ENCODE measurements at regions not wholly inside any gene's neighbourhood (a gene's known extent, or its start where the extent isn't known, plus 50 kb on each side); places are given as distances from the start of the nearest gene placed in this dataset.
A peak's percentile ranks its signal among the peaks of the same experiment; 100 is the strongest.

GRCh38 chrX:42515939-42516338 is 262.0 kb downstream of the PPP1R2C start:
- ChIA-PET POLR2A (no interaction called here), CTCF (interaction anchor here (0.6 kb wide), 1 partner anchor 1389 kb away, joined by 3 read pairs; no protein-coding TSS in a partner anchor)
- DNase-seq (ENCODE audit: extremely low spot score), result no peak
- no peak for TF ChIP-seq SP1 (IDR thresholded peaks at IDR 0.05)
- no peak for TF ChIP-seq CTBP1 (IDR thresholded peaks at IDR 0.05; ENCODE audit: borderline replicate concordance)
- TF ChIP-seq FOXK2 (IDR thresholded peaks at IDR 0.05), result no peak
- no peak for TF ChIP-seq ZNF384 (IDR thresholded peaks at IDR 0.05)
- TF ChIP-seq FOXA1 (IDR thresholded peaks at IDR 0.05), result no peak
- TF ChIP-seq SUZ12 (IDR thresholded peaks at IDR 0.05), result no peak
- no peak for TF ChIP-seq NFRKB (IDR thresholded peaks at IDR 0.05)

GRCh38 chrX:42505016-42505415 is 272.9 kb downstream of the PPP1R2C start:
- CTCF ChIA-PET, result no interaction called here

GRCh38 chrX:42499620-42500019 is 278.3 kb downstream of the PPP1R2C start:
- TF ChIP-seq TARDBP (IDR thresholded peaks at IDR 0.05) (no peak), NFRKB (IDR thresholded peaks at IDR 0.05) (no peak), CTBP1 (IDR thresholded peaks at IDR 0.05; ENCODE audit: borderline replicate concordance) (no peak), FOXA1 (IDR thresholded peaks at IDR 0.05) (no peak), FOXK2 (IDR thresholded peaks at IDR 0.05) (no peak), ARNT (IDR thresholded peaks at IDR 0.05) (no peak), ELF4 (IDR thresholded peaks at IDR 0.05) (no peak), FOXM1 (IDR thresholded peaks at IDR 0.05; ENCODE audit: borderline replicate concordance) (no peak), LEF1 (IDR thresholded peaks at IDR 0.05; ENCODE audit: borderline replicate concordance) (no peak), SP1 (IDR thresholded peaks at IDR 0.05) (no peak)
- ChIA-PET POLR2A (no interaction called here), CTCF (no interaction called here)
- DNase-seq (ENCODE audit: extremely low spot score), result no peak

More at GRCh38 chrX:42505016-42505415, 272.9 kb downstream of the PPP1R2C start:
- DNase-seq (ENCODE audit: extremely low spot score), result no peak
- POLR2A ChIA-PET, result no interaction called here
- no peak for TF ChIP-seq L3MBTL2 (conservative IDR thresholded peaks at IDR 0.05)
- TF ChIP-seq PKNOX1 (IDR thresholded peaks at IDR 0.05), result 0 out of 2 replicates have a peak, but pooled peaks have one; percentile 18

GRCh38 chrX:42497356-42497755 is 280.6 kb downstream of the PPP1R2C start:
- CTCF ChIA-PET, result no interaction called here
- no peak for DNase-seq (ENCODE audit: extremely low spot score)
- no peak for TF ChIP-seq PKNOX1 (IDR thresholded peaks at IDR 0.05)
- no peak for TF ChIP-seq NFRKB (IDR thresholded peaks at IDR 0.05)
- no peak for TF ChIP-seq L3MBTL2 (conservative IDR thresholded peaks at IDR 0.05)
- no peak for TF ChIP-seq FOXA1 (IDR thresholded peaks at IDR 0.05)
- no peak for TF ChIP-seq ELF4 (IDR thresholded peaks at IDR 0.05)
- no peak for TF ChIP-seq BHLHE40 (IDR thresholded peaks at IDR 0.05; ENCODE audit: borderline replicate concordance)
- TF ChIP-seq HDGF (IDR thresholded peaks at IDR 0.05; ENCODE audit: borderline replicate concordance), result no peak
- TF ChIP-seq SP1 (IDR thresholded peaks at IDR 0.05), result no peak
- TF ChIP-seq SUZ12 (IDR thresholded peaks at IDR 0.05), result no peak
- no peak for TF ChIP-seq ARNT (IDR thresholded peaks at IDR 0.05)
- no peak for TF ChIP-seq LEF1 (IDR thresholded peaks at IDR 0.05; ENCODE audit: borderline replicate concordance)
- no peak for TF ChIP-seq CTBP1 (IDR thresholded peaks at IDR 0.05; ENCODE audit: borderline replicate concordance)
- no peak for TF ChIP-seq TARDBP (IDR thresholded peaks at IDR 0.05)
- TF ChIP-seq FOXK2 (IDR thresholded peaks at IDR 0.05), result no peak
- POLR2A ChIA-PET, result no interaction called here

- no peak for TF ChIP-seq FOXM1 (IDR thresholded peaks at IDR 0.05; ENCODE audit: borderline replicate concordance)
- no peak for TF ChIP-seq LEF1 (IDR thresholded peaks at IDR 0.05; ENCODE audit: borderline replicate concordance)
- TF ChIP-seq BHLHE40 (IDR thresholded peaks at IDR 0.05; ENCODE audit: borderline replicate concordance), result no peak
- no peak for TF ChIP-seq ARNT (IDR thresholded peaks at IDR 0.05)
- TF ChIP-seq PKNOX1 (IDR thresholded peaks at IDR 0.05), result no peak
- no peak for TF ChIP-seq SUZ12 (IDR thresholded peaks at IDR 0.05)
- no peak for TF ChIP-seq CTBP1 (IDR thresholded peaks at IDR 0.05; ENCODE audit: borderline replicate concordance)
- no peak for TF ChIP-seq SP1 (IDR thresholded peaks at IDR 0.05)
- TF ChIP-seq ELF4 (IDR thresholded peaks at IDR 0.05), result no peak
- no peak for TF ChIP-seq FOXK2 (IDR thresholded peaks at IDR 0.05)
- TF ChIP-seq ZNF384 (IDR thresholded peaks at IDR 0.05), result no peak
- TF ChIP-seq L3MBTL2 (conservative IDR thresholded peaks at IDR 0.05), result no peak
- TF ChIP-seq NFRKB (IDR thresholded peaks at IDR 0.05), result no peak
- no peak for TF ChIP-seq TARDBP (IDR thresholded peaks at IDR 0.05)
- no peak for TF ChIP-seq FOXA1 (IDR thresholded peaks at IDR 0.05)
- TF ChIP-seq HDGF (IDR thresholded peaks at IDR 0.05; ENCODE audit: borderline replicate concordance), result no peak
- CTCF ChIA-PET, result interaction anchor here (0.6 kb wide), 1 partner anchor 560 kb away, joined by 4 read pairs; no protein-coding TSS in a partner anchor
- POLR2A ChIA-PET, result no interaction called here
- DNase-seq (ENCODE audit: extremely low spot score), result no peak
Measured at GRCh38 chrX:42496239-42496638, 281.7 kb downstream of the PPP1R2C start.

GRCh38 chrX:42495139-42495538 is 282.8 kb downstream of the PPP1R2C start:
- no peak for TF ChIP-seq L3MBTL2 (conservative IDR thresholded peaks at IDR 0.05)
- TF ChIP-seq CTBP1 (IDR thresholded peaks at IDR 0.05; ENCODE audit: borderline replicate concordance), result no peak
- TF ChIP-seq HDGF (IDR thresholded peaks at IDR 0.05; ENCODE audit: borderline replicate concordance), result no peak
- no peak for TF ChIP-seq SUZ12 (IDR thresholded peaks at IDR 0.05)
- TF ChIP-seq FOXA1 (IDR thresholded peaks at IDR 0.05), result no peak
- no peak for TF ChIP-seq ZNF384 (IDR thresholded peaks at IDR 0.05)
- no peak for TF ChIP-seq FOXM1 (IDR thresholded peaks at IDR 0.05; ENCODE audit: borderline replicate concordance)
- no peak for TF ChIP-seq ELF4 (IDR thresholded peaks at IDR 0.05)
- TF ChIP-seq PKNOX1 (IDR thresholded peaks at IDR 0.05), result no peak
- no peak for TF ChIP-seq TARDBP (IDR thresholded peaks at IDR 0.05)
- TF ChIP-seq SP1 (IDR thresholded peaks at IDR 0.05), result no peak
- TF ChIP-seq BHLHE40 (IDR thresholded peaks at IDR 0.05; ENCODE audit: borderline replicate concordance), result no peak
- no peak for TF ChIP-seq ARNT (IDR thresholded peaks at IDR 0.05)
- no peak for TF ChIP-seq LEF1 (IDR thresholded peaks at IDR 0.05; ENCODE audit: borderline replicate concordance)
- no peak for TF ChIP-seq FOXK2 (IDR thresholded peaks at IDR 0.05)
- no peak for TF ChIP-seq NFRKB (IDR thresholded peaks at IDR 0.05)
- CTCF ChIA-PET, result no interaction called here
- POLR2A ChIA-PET, result no interaction called here
- no peak for DNase-seq (ENCODE audit: extremely low spot score)

Measured in HEK293T (cell line).